GM21619 (cell line): ENCODE measurements at regions not wholly inside any gene's neighbourhood (a gene's known extent, or its start where the extent isn't known, plus 50 kb on each side); places are given as distances from the start of the nearest gene placed in this dataset.

Experiments
- ATAC-seq: cut with Tn5 transposase; IDR thresholded peaks from one replicate; pipeline ENCODE4 v1.9.1; 2021; ENCODE audit not compliant: unreplicated experiment

DNA sequence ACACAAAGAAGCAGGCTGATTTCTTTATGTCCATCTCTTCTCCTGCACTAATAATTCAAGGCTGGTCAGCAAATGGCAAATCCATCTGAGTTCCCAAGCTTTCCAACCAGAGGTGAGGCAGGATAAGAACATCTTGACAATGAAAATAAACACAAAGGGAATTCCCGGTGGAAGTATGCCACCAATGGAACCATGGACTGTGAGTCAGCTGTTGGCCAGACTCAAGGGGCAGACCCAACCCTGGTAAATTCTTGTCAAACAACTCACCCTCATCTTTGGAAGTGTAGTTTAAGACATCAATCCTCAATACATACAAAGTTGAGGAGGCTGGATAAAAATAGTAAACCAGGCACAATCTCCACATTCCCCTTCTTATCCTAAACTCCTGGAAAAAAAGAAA, 74.3 kb upstream of the CES5A start:
- no peak for ATAC-seq

DNA sequence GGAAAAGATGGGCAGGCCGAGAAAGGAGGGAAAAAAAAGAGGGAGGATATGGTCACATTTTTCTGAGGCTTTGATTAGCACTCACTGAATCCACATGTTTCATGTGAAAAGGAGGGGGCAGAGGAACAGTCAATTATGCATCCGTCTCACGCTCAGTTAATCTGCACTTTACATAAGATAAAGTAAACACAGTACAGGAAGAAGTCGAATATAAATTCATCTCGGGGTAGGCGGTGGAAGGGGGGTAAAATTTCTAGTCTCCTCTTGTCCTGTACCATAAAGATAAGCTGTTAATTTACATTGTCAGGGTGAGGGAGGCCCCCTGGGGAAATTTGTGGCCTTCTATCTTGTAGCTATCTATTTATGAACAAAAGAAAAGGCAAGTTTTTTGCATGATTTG, 73.1 kb upstream of the CES5A start:
- ATAC-seq, result no peak

DNA sequence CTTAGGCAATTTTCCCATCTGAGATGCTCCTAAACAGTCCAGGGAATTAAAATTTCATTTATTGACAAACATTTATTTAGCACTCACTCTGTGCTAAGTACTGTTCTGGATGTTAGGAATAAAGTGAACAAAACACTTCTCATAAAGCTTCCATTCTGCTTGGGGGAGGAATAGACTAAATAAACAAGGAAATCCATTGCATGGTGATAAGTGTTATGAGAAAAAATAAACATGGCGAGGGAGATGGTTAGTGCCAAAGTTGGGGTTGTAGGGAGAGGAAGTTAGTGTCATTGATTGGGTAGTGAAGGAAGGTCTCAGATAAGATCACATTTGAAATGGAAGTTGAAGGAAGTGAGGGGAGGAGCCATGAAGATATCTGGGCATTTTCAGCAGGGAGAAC, 72.2 kb upstream of the CES5A start:
- ATAC-seq, result no peak

DNA sequence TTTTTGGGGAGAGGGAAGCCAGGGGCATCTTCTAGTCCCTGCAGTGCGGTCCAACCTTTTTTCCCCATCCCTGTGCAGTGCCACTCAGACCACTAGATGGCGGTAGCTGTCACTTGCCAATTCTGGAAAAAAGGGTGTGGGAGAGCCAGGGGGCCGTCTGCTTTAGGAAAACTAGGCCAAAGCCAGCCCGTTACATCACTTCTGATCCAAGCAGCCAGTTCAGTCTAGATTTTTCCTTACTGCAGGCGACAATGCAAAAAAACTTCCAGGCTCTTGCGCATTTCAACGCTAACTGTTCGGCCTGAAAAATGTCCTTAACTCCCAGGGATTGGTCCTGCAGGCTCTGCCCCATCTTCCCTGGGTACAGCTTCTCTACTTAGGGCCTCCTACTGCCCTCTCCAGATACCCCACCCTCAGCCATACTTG, 69.2 kb upstream of the CES5A start:
- no peak for ATAC-seq

DNA sequence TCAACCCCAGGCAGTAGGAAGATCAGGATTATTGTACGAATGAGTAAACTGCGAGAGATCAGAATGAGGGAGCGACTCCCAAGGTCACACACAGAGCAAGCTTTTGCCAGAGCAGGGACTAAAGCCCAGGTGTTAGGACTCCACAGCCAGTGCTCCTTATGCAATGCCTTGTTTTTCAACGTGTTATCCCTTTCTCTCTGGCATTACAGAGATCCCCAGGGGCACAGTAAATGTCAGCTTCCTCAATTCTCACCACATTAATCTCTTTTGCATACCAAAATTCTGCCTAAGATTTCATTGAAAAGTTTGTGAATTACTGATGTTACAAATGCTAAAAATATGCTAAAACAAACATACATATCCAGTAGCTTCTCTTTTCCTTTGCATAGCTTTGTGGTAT, 68.1 kb upstream of the CES5A start:
- ATAC-seq, result no peak

DNA sequence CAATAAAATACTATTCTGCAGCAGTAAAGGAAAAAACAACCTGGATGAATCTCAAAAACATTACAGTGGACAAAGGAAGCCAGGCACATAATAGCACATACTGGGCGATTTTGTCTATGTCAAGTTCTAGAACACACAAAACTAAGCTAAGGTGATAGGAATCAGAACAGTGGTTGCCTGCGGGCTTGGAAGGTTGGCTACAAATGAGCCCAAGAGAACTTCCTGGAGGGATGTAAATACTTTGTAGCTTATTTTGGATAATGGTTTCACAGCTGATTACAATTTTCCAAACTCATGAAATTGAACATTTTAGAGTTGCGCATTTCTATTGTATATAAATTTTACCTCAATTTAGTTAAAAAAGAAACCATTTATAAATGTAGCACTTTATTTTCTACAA, 67.6 kb upstream of the CES5A start:
- ATAC-seq, result no peak

DNA sequence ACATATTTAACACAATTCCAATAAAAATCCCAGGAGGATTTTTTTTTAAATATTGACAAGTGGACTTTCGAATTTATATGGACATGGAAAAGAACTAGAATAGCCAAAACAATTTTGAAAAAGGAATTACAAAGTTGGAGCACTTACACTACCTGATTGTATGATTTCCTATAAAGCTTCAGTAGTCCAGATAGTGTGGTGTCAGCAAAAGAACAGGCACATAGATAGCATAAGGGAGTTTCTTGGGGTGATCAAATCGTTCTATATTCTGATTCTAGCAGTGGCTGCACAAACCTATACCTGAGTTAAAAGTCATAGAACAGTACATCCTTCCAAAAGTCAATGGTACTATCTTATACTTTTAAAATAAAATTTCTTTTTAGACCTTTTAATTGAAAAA, 66.4 kb upstream of the CES5A start:
- no peak for ATAC-seq

DNA sequence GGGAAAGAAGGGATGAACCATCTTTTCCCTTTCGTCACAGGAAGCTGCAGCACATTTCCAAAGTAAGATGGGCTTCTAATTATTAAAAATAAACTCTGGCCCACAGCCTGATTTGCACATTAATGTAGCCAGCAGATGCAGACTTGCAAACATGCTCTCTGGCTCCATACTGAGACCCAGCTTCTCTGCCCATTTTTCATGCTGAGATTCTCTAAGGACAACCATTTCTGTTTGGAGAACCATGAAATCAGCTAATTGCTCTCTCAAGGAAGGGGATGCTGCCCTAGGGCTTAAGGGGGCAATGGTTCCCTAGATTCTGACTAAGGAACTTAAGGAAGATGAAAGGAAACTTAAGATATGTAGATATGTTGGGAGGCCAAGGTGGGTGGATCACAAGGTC, 63.0 kb upstream of the CES5A start:
- no peak for ATAC-seq

DNA sequence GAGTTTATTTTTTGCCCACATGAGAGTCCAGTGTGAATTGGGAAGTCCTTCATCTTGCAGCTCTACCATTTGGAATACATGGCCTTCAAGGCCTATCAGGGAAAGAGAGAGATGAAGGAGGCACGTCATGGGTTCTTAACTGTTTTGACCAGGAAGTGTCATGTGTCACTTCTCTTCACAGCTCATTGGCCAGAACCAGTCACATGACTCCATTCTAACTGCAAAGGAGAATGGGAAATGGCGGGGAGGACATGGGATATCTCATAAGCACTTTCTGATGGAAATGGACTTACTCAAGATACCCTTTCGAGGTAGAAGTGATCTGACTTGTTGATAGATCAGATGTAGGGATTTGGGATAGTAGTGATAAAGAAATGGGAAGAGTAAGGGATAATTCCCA, 57.9 kb upstream of the CES5A start:
- ATAC-seq, result no peak

DNA sequence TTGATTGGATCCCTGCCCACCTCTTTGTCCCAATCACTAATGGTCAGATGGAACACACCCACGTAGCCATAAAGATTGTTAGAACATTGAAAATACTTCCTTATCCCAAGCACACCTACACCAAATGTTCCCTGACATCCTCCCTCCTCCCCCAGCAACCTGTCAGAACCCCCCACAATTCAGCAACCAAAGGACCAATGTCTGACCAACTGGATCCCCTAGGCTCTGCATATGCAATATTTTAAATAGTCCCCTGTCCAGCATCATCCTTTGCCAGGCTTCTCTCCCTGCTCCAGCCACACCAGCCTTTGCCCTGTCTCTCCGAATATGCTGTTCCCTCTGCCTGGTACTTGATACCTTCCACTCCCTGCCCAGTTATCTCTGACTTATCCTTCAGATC, 54.9 kb upstream of the CES5A start:
- no peak for ATAC-seq

DNA sequence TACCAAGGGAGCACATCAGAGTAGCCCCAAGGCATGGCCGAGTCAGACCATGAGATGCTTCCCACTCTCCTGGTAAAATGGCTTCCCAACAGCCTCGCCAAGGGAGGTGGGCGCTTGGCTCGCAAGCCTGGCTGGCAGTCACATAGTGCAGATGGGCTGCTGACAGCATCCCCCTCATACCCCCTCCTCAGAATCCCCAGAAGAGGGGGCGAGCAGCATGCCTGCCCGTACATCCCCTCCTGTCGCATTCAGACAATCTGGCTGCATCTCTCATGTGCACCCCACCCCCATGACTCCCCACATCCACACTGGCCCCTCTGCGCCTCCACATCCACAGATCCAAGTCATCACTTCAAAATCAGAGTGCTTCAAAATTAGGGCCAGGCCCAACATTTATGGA, 54.0 kb upstream of the CES5A start:
- ATAC-seq, result no peak

DNA sequence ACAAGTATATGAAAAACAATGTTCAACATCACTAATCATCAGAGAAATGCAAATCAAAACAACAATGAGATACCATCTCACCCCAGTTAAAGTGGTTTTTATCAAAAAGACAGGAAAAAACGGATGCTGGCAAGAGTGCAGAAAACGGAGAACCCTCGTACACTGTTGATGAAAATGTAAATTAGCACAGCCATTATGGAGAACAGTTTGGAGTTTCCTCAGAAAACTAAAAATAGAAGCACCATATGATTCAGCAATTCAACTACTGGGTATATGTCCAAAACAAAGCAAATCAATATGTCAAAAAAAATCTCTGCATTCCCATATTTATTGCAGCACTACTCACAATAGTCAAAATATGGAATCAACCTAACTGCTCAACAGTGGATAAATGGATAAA, 50.1 kb upstream of the CES5A start:
- no peak for ATAC-seq
